GM19452 (cell line): ENCODE measurements at regions not wholly inside any gene's neighbourhood (a gene's known extent, or its start where the extent isn't known, plus 50 kb on each side); places are given as distances from the start of the nearest gene placed in this dataset.

Experiments used
- ATAC-seq: cut with Tn5 transposase; IDR thresholded peaks from one replicate; pipeline ENCODE4 v1.9.1; 2021; ENCODE audit not compliant: unreplicated experiment

- ATAC-seq = no peak
These were observed 65.2 kb upstream of the MYCN start for GRCh38 chr2:15874854-15875804.

GRCh38 chr2:15875969-15876705 lies 64.2 kb upstream of the MYCN start:
- ATAC-seq = no peak

- ATAC-seq = no peak
These were observed 59.9 kb upstream of the MYCN start for GRCh38 chr2:15880226-15881119.

GRCh38 chr2:15881120-15881433 lies 59.3 kb upstream of the MYCN start:
- no peak for ATAC-seq

- ATAC-seq = no peak
These were observed 58.7 kb upstream of the MYCN start for GRCh38 chr2:15881676-15882075.

DNA sequence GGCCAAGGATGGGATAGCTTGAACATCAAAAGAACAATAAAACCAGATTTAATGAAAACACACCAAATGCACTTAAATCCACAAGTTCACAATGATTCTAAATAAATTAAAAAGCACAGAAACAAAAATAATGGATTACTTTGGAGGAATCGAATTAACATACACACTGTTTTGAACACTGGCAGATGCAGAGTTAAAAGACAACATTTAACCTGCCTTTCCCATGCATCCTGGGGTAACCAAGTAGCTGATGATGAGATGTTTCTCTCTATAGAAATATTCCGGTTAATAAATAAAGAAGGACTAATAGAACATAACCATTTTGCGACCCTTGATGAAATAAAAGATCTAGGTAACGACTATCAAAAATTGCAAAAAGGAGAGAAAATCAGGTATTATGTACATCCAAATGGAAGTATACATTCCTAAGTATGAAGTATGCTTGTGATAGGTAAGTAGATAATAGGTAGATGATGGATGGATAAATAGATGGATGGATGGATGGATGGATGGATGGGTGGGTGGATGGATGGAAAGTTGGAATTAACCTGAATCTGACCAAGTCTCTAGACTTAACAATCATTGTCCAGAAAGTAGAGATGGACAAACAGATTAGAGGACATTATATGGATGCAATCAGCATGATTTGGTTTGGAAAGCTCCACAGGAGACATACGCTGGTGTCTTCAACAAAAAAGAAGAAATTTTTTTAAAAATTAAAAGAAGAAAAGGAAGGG lies 57.4 kb upstream of the MYCN start:
- ATAC-seq = no peak

- no peak for ATAC-seq
These were observed 56.7 kb upstream of the MYCN start for GRCh38 chr2:15883684-15884083.

DNA sequence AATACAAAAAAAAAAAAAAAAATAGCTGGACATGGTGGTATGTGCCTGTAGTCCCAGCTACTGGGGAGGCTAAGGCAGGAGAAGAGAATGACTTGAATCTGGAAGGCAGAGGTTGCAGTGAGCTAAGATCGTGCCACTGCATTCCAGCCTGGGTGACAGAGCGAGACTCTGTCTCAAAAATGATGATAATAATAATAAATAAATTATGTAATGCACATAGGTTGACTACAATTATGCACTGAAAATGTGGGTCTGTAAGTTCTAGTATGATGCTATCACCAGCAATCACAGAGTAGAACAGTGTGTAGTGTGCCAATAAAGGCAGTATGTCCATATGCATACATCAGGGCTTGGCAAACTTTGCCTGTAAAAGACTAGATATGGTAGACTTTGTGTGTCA lies 55.6 kb upstream of the MYCN start:
- no peak for ATAC-seq

DNA sequence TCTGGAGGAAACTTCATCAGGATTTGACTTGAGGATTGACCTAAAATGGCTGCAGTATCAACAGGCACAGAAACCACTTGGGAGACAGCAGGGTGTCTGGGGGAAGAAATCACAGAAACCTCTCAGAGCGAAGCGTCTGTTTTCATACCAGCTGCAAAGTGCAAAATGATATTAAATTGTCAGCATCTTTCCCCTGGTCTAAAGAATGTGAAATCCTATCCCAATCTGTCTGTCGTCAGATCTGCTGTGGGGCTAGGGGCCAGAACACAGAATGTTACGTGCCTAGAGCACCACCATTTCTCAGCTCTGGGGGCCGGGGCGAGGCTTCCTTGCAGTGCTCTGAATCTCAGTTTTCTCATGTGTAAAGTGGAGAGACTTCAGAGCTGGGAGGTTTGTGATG lies 54.1 kb upstream of the MYCN start:
- ATAC-seq = no peak

DNA sequence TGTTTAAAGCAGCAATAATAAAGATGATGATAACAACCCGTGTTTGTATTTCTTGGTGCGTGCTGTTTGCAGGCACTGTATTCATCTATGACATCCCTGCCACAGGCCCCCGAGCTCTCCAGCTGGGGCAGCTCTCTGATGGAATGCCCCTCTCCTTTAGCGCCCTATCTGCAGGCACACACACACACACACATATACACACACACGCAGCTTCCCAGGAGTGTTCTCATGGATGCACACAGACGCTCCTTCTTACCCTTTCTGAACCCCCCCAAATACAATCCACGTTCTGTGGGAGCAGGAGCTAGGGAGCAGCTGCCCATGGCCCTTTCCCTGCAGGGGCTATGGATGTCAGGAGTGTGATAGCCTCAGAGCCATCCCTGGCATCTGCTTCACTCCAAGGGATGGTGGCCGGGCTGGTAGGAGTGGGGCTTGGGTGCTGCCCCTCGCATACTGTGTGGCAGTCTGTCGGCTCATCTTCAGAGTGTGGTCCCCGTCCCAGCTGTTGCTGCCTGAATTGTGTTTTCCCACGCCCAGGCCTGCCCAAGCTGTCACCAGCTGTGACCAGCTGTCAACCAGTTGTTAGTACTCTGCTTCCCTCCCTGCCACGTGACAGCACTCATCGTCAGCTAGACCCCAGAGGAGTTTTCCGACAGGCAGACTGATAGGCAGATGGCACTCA lies 50.8 kb upstream of the MYCN start:
- ATAC-seq = no peak

DNA sequence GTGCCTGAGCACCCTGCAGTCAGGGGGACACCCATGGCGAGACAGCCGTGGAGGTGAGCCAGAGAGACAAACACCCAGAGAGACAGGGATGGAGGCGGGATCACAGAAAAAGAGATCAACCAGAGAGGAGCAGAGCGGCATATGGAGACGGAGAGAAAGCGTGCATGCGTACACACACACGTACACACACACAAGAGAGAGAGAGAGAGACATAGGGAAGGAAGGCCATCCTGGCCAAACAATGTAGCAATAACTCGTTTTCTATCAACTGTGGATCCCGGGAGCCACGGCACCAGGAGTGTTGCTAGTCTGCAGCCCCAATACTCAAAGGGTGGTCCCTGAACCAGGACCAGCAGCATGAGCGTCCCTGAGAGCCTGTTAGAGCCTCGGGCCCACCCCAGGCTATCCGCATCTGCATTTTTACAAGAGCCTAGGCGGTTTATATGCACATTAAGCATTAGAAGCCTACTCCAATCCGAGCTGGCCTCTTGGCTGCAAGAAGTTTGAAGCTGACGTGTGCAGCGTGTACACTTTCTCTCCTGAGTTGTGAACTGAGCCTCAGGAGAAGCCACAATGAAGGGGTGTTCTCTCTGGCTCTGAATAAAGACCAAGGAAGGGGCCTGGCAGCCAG lies 50.1 kb upstream of the MYCN start:
- ATAC-seq = no peak
